NOMO-1 treated with dmso at 0.1 percent for 144 hours (cell line): ENCODE measurements at regions not wholly inside any gene's neighbourhood (a gene's known extent, or its start where the extent isn't known, plus 50 kb on each side); places are given as distances from the start of the nearest gene placed in this dataset.

Source experiments
- DNase-seq: peaks from one replicate; lab custom pipeline; 2025; ENCODE audit not compliant: unreplicated experiment; lab: John Stamatoyannopoulos, UW

GRCh38 chr17:55829995-55830612, 79.3 kb downstream of the PCTP start:
- DNase-seq = no peak

GRCh38 chr17:55830699-55831471, 80.0 kb downstream of the PCTP start:
- no peak for DNase-seq

- no peak for DNase-seq
Observed at GRCh38 chr17:55833306-55833705, 82.5 kb downstream of the PCTP start.

DNA sequence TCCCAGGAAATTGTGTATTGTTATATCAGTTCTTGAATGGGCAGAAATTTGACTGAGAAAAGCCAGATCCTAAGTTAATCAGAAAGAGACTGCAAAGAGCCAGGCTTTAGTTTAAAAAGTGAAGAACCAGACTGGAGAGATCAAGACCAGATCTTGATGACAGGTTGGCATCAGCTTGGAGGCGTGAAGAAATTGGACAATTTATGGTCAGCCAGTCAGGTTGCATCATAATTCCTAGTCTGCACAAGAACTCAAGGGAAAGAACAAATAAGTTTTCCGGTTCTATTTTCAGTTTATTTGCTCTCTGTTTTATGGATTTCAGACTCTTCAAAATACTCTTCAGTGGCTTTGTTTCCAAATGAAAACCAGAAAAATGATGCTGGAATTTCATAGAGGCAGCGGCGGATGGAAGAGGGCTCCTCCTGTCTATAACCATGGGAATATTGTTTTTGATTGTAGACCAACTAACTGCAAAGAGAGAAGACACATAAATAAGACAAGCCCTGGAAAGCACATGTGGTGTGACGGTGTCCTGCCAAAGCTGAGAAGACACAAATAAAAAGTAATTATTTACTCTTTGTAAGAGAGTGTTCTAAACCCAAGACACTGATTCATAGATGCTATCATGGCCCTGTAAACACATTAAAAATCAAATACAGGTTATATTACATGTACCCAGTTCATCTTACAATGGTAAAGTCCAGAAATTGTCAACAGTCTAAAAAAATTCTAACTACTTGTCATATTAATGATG, 91.7 kb downstream of the PCTP start:
- DNase-seq = no peak

- no peak for DNase-seq
Observed at GRCh38 chr17:55843785-55844184, 92.9 kb downstream of the PCTP start.

GRCh38 chr17:55845385-55845784, 94.5 kb downstream of the PCTP start:
- DNase-seq = no peak

DNA sequence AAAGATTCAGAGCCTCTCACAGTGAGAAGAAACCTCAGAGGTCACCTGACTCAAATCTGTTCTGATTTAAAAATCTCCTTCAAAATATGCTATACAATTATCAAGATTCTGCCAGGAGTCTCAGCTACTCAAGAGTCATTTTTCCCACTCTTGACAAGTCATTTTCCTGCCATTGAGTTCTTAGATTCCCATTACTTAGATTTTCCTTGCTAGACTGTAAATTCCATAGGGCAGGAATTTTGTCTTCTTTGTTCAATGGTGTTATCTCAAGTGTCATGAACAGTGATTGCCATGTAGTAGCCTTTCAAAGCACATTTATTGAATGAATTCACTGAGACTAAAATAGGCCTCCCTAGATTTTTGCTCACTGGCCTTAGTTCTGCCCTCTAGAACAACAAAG, 95.9 kb downstream of the PCTP start:
- no peak for DNase-seq

- DNase-seq = no peak
Observed at GRCh38 chr17:55852734-55853133, 101.9 kb downstream of the PCTP start.

GRCh38 chr17:55859301-55859795, 108.5 kb downstream of the PCTP start:
- no peak for DNase-seq

GRCh38 chr17:55865072-55865762, 114.4 kb downstream of the PCTP start:
- no peak for DNase-seq

DNA sequence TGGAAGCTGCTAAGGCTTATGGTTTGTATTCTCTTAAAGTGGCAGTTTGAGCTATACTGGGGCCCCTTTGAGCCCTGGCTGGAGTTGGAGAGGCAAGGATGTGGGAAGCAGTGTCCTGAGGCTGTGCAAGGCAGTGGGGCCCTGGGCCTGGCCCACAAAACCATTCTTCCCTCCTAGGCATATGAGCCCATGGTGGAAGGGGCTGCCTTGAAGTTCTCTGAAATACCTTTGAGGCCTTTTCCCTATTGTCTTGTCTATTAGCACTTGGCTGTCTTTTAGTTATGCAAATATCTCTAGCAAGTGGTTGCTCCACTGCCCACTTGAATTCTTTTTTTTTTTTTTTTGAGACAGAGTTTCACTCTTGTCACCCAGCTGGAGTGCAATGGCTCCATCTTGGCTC, 119.2 kb downstream of the PCTP start:
- DNase-seq = no peak

GRCh38 chr17:55872374-55872773, 121.5 kb downstream of the PCTP start:
- no peak for DNase-seq

GRCh38 chr17:55873017-55873758, 122.3 kb downstream of the PCTP start:
- no peak for DNase-seq

- DNase-seq = no peak
Observed at GRCh38 chr17:55883149-55883548, 132.3 kb downstream of the PCTP start.

- DNase-seq = no peak
Observed at GRCh38 chr17:55887531-55887930, 136.7 kb downstream of the PCTP start.

GRCh38 chr17:55889271-55889670, 138.4 kb downstream of the PCTP start:
- DNase-seq = no peak

DNA sequence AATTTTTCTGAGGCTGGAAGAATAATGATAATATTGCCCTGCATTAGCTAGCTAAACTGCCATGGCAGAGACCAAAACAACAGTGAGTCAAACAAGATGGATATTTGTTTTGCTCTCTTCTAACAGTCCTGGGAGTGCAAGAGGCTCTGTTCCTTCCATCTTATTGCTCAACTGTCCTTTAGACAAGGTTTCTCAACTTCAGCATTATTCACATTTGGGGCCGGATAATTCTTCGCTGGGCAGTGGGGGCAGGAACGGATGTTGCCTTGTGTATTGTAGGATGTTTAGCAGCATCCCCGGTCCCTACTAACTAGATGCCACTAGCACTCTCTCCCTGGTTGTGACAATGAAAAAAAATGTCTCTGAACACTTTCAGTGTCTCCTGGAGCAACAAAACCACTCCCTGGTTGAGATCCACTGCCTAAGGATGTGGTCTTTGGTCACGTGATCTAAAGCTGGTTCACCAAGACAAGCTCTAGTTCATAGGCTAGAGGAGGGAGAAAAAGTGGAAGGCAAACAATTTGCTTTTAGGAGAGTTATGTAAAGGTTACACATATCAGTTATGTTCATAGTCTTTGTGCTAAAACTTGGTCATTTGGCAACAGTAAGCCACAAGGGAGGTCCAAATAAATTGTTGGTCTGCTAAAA, 144.4 kb downstream of the PCTP start:
- DNase-seq = no peak

- DNase-seq = no peak
Observed at GRCh38 chr17:55897301-55897700, 146.4 kb downstream of the PCTP start.

GRCh38 chr17:55898195-55898594, 147.3 kb downstream of the PCTP start:
- DNase-seq = peak; percentile 16

- DNase-seq = no peak
Observed at GRCh38 chr17:55900188-55900587, 149.3 kb downstream of the PCTP start.
